T-cell (primary cell): ENCODE measurements at regions not wholly inside any gene's neighbourhood (a gene's known extent, or its start where the extent isn't known, plus 50 kb on each side); places are given as distances from the start of the nearest gene placed in this dataset.

Experiments
- ATAC-seq, 4 experiments: fragments of 200-7000 bp in 3 of 4; fragments of 150-1000 bp in 1 of 4; cut with Tn5 transposase; replicated peaks in 1 of 4; 1 replicate in 3 of 4; 2 replicates in 1 of 4; pipeline ENCODE4 v1.10.0; 2021; ENCODE audit warnings: moderate library complexity in 3 of 4, mild to moderate bottlenecking in 2 of 4, moderate number of reproducible peaks in 1 of 4
- CTCF ChIA-PET, 2 donors: fragments of 300-600 bp; sonication (Branson Sonifier 250); formaldehyde crosslinking; loops; one replicate each; lab custom pipeline; 2022; ENCODE audit warnings: antibody characterized with exemption in 2 of 2; lab: Charles Lee
- POLR2A ChIA-PET, 2 donors: fragments of 300-600 bp; sonication (Branson Sonifier 250); formaldehyde crosslinking; loops; one replicate each; lab custom pipeline; 2022; ENCODE audit warnings: antibody characterized with exemption in 2 of 2; lab: Charles Lee
- DNase-seq, 35 experiments: peaks; one replicate each; pipeline versions ENCODE4 v3.0.0 to v3.0.0-alpha.2; 2013 to 2023
- H3K27ac ChIP-seq: one replicate; pipeline ENCODE4 v1.5.1; 2013; ENCODE audit warnings: low read length
- H3K27me3 ChIP-seq, 2 experiments: replicated peaks in 1 of 2; 1 replicate in 1 of 2; 2 replicates in 1 of 2; pipeline versions ENCODE4 v1.6.1 to v1.7.0; 2013; ENCODE audit warnings: low read length in 1 of 2, mixed read lengths in 1 of 2; ENCODE audit not compliant: control insufficient read depth in 2 of 2, insufficient read depth in 2 of 2; ENCODE audit errors: extremely low read depth in 1 of 2
- H3K36me3 ChIP-seq, 2 donors: 1 replicate in 1 of 2; 2 replicates in 1 of 2; pipeline versions ENCODE4 v1.6.1 to v1.7.0; 2013; ENCODE audit warnings: low read length in 1 of 2; ENCODE audit not compliant: control insufficient read depth in 2 of 2, insufficient read depth in 1 of 2; ENCODE audit errors: extremely low read depth in 1 of 2
- H3K4me1 ChIP-seq, 2 experiments: 1 replicate in 1 of 2; 2 replicates in 1 of 2; pipeline versions ENCODE4 v1.6.1 to v1.7.0; 2013; ENCODE audit warnings: low read length in 2 of 2, mixed read lengths in 1 of 2; ENCODE audit not compliant: insufficient read depth in 2 of 2, control insufficient read depth in 1 of 2; ENCODE audit errors: extremely low read depth in 1 of 2
- H3K4me3 ChIP-seq, 2 donors: 1 replicate in 1 of 2; 2 replicates in 1 of 2; pipeline versions ENCODE4 v1.5.1 to v1.7.0; 2013; ENCODE audit warnings: mild to moderate bottlenecking in 2 of 2, low read length in 1 of 2, moderate library complexity in 1 of 2; ENCODE audit not compliant: control insufficient read depth in 1 of 2; ENCODE audit errors: extremely low read depth in 1 of 2
- H3K9me3 ChIP-seq: 2 replicates; pipeline ENCODE4 v1.7.0; 2013
- H3K27ac Mint-ChIP-seq, 2 donors: one replicate each; pipeline ENCODE4 v1.8.0; 2020 to 2021; ENCODE audit warnings: mild to moderate bottlenecking in 2 of 2, mixed read lengths in 2 of 2
- H3K27me3 Mint-ChIP-seq, 2 donors: one replicate each; pipeline ENCODE4 v1.8.0; 2021 to 2022; ENCODE audit warnings: mixed read lengths in 2 of 2
- H3K36me3 Mint-ChIP-seq: one replicate; pipeline ENCODE4 v1.8.0; 2021; ENCODE audit warnings: mixed read lengths
- H3K4me1 Mint-ChIP-seq, 3 donors: one replicate each; pipeline ENCODE4 v1.8.0; 2020 to 2022; ENCODE audit warnings: mixed read lengths in 3 of 3, mild to moderate bottlenecking in 1 of 3
- H3K4me3 Mint-ChIP-seq, 3 donors: one replicate each; pipeline ENCODE4 v1.8.0; 2020 to 2022; ENCODE audit warnings: mild to moderate bottlenecking in 3 of 3, mixed read lengths in 3 of 3, moderate library complexity in 3 of 3
- H3K9me3 Mint-ChIP-seq, 3 donors: one replicate each; pipeline ENCODE4 v1.8.0; 2020 to 2022; ENCODE audit warnings: mixed read lengths in 3 of 3
- WGBS: methylation state at CpG from one replicate; pipeline ENCODE4 v1.1.5; 2013; ENCODE audit warnings: missing lambda C conversion rate; ENCODE audit not compliant: insufficient coverage; 5-methylcytosine and 5-hydroxymethylcytosine counted together

DNA sequence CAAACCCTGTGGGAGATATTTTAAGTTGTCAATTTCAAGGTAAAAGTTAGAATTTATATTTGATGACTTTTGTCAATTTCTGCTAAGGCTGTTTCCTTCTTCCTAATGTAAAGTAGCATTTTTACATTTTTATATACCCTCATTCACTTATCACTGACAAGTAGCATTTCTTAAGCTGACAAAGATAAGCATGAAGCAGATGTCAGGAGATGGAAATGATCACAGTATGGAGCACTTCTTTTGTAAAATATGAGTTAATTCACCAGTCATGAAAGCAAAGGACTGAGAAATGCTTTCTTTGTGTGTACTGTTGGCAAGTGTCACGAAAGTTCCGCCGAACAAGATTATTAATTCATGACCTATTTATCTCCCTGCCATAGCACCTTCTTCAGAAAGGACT, 503.9 kb downstream of the DNAJB9 start:
- WGBS: no CpG with 5 or more reads among the region's 3 CpGs
- Mint-ChIP-seq H3K9me3 (peaks cover 0 to 5% (median 3%) of the 10 kb centered on the region in 3 donors), H3K27me3 (no peaks in the 10 kb centered on the region), H3K27ac (no peak overlapping the region), H3K4me1 (no peaks in the 10 kb centered on the region), H3K36me3 (no peaks in the 10 kb centered on the region), H3K4me3 (no peak overlapping the region)
- no peaks in the 10 kb centered on the region for H3K27me3 ChIP-seq
- DNase-seq (no peak), ATAC-seq (no peak)
- H3K4me3 ChIP-seq: no peak overlapping the region
- no peaks in the 10 kb centered on the region for H3K9me3 ChIP-seq
- CTCF ChIA-PET: interaction anchor here in 1 of 2 donors (0.7 kb wide), 1 partner anchor 938 kb away, joined by 6 read pairs; no protein-coding TSS in a partner anchor
- H3K4me1 ChIP-seq: no peaks in the 10 kb centered on the region
- no peaks in the 10 kb centered on the region for H3K36me3 ChIP-seq
- POLR2A ChIA-PET: no interaction called here
- no peak overlapping the region for H3K27ac ChIP-seq

GRCh38 chr7:109076396-109076972, 506.8 kb downstream of the DNAJB9 start:
- Histone ChIP-seq H3K27ac (no peak overlapping the region), H3K4me3 (no peak overlapping the region), H3K27me3 (no peaks in the 10 kb centered on the region), H3K4me1 (no peaks in the 10 kb centered on the region), H3K9me3 (no peaks in the 10 kb centered on the region), H3K36me3 (no peaks in the 10 kb centered on the region)
- CTCF ChIA-PET: interaction anchor here in 1 of 2 donors (0.6 kb wide), 1 partner anchor 259 kb away, joined by 4 read pairs; no protein-coding TSS in a partner anchor
- H3K4me1 Mint-ChIP-seq: no peaks in the 10 kb centered on the region
- POLR2A ChIA-PET: no interaction called here
- no peak for DNase-seq
- peaks cover 0 to 14% (median 8%) of the 10 kb centered on the region in 3 donors for H3K9me3 Mint-ChIP-seq
- no peak for ATAC-seq
- no peaks in the 10 kb centered on the region for H3K36me3 Mint-ChIP-seq
- no peak overlapping the region for H3K27ac Mint-ChIP-seq
- no peak overlapping the region for H3K4me3 Mint-ChIP-seq
- no peaks in the 10 kb centered on the region for H3K27me3 Mint-ChIP-seq
- no CpG with 5 or more reads among the region's 2 CpGs for WGBS

DNA sequence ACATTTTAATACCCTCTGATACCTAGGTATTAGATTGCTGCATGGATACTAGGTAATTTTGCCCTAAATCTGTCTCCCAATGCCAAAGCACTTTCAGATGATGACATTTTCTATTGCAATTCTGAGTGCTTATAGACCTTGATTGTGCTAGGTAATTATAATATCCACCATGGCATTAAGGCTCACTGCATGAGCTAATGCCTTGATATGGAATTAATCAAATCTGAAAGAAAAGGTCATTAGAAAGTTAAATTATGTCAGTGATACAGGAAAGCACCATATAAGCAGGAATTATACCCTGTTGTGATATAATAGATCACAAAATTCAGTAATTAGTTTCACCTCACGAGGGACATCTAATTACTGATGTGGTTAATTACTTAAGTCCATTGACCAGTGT, 521.4 kb downstream of the DNAJB9 start:
- POLR2A ChIA-PET: no interaction called here

DNA sequence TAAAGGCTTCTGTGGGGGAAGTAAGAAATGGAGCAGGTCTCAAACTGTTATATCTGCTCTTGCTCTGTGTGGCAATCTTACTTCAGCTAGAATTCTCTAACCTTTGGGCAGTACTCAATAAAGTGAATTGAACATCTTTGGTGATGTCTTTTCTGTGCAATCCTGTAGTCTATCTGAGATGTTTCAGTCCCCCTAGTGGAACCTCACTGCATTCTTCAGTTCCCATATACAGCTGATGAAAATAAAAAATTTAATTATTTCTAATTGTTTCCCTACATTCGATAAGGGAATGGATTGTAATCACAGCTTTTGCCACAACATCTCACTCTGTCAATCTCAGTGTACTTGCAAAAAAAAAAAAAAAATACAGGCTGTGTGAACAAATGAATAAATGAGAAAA, 522.6 kb downstream of the DNAJB9 start:
- ChIA-PET CTCF (no interaction called here), POLR2A (no interaction called here)
- Mint-ChIP-seq H3K4me1 (no peaks in the 10 kb centered on the region), H3K27me3 (no peaks in the 10 kb centered on the region), H3K27ac (no peak overlapping the region), H3K4me3 (no peak overlapping the region), H3K9me3 (peaks cover 6 to 14% (median 8%) of the 10 kb centered on the region in 3 donors), H3K36me3 (no peaks in the 10 kb centered on the region)
- no peak for DNase-seq
- no peak for ATAC-seq
- WGBS: no CpG with 5 or more reads among the region's 1 CpG
- no peak overlapping the region for H3K27ac ChIP-seq
- H3K4me1 ChIP-seq: no peaks in the 10 kb centered on the region
- no peaks in the 10 kb centered on the region for H3K36me3 ChIP-seq
- H3K4me3 ChIP-seq: no peak overlapping the region
- no peaks in the 10 kb centered on the region for H3K27me3 ChIP-seq
- H3K9me3 ChIP-seq: no peaks in the 10 kb centered on the region

More for the DNA sequence above, 521.4 kb downstream of the DNAJB9 start:
- H3K27ac ChIP-seq: no peak overlapping the region
- Mint-ChIP-seq H3K36me3 (no peaks in the 10 kb centered on the region), H3K4me1 (no peaks in the 10 kb centered on the region), H3K27me3 (no peaks in the 10 kb centered on the region), H3K27ac (no peak overlapping the region), H3K4me3 (no peak overlapping the region), H3K9me3 (peaks cover 6 to 16% (median 8%) of the 10 kb centered on the region in 3 donors)
- CTCF ChIA-PET: no interaction called here
- ATAC-seq (no peak), DNase-seq (no peak)
- H3K27me3 ChIP-seq: no peaks in the 10 kb centered on the region
- H3K36me3 ChIP-seq: no peaks in the 10 kb centered on the region
- H3K4me1 ChIP-seq: no peaks in the 10 kb centered on the region
- no peak overlapping the region for H3K4me3 ChIP-seq
- H3K9me3 ChIP-seq: no peaks in the 10 kb centered on the region
- no CpG with 5 or more reads among the region's 1 CpG for WGBS

DNA sequence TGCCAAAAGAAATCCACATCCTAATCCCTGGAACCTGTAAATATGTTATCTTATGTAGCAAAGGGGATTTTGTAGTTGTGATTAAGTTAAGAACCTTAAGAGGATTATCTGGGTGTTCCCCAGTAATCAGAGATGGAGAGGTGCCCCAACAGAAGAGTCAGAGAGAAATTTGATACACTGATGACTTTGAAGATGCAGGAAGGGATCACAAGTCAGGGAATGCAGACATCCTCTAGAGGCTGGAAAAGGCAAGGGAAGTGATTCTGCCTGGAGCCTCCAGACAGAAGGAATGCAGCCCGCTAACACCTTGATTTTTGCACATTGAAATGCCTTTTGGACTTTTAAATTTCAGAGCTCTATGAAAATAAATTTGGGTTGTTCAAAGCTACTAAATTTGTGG, 531.7 kb downstream of the DNAJB9 start:
- WGBS: no CpG with 5 or more reads among the region's 1 CpG
- no peaks in the 10 kb centered on the region for H3K4me1 ChIP-seq
- Mint-ChIP-seq H3K36me3 (no peaks in the 10 kb centered on the region), H3K4me3 (no peak overlapping the region), H3K9me3 (no peaks in the 10 kb centered on the region), H3K27ac (no peak overlapping the region), H3K4me1 (no peaks in the 10 kb centered on the region), H3K27me3 (no peaks in the 10 kb centered on the region)
- no peak for DNase-seq
- CTCF ChIA-PET: no interaction called here
- H3K4me3 ChIP-seq: no peak overlapping the region
- no peaks in the 10 kb centered on the region for H3K9me3 ChIP-seq
- no peak for ATAC-seq
- H3K36me3 ChIP-seq: no peaks in the 10 kb centered on the region
- H3K27me3 ChIP-seq: no peaks in the 10 kb centered on the region
- no peak overlapping the region for H3K27ac ChIP-seq
- POLR2A ChIA-PET: no interaction called here

DNA sequence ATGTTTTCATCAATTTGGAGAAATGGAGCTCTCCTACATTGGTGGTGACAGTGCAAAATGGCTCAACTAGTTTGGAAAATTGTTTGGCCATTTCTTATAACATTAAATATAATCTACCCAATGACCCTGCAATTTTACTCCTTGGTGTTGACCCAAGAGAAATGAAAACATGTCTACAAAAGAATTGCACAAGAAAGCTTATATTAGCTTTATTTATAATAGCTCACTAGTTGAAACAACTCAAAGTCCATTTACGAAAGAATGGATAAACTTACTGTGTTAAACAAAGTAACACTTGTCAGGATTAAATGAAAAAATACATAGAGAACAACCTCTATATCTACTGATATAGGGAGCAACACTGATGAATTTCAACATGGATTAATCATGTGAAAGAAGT, 539.9 kb downstream of the DNAJB9 start:
- no peaks in the 10 kb centered on the region for H3K4me1 Mint-ChIP-seq
- Histone ChIP-seq H3K27ac (no peak overlapping the region), H3K4me1 (no peaks in the 10 kb centered on the region), H3K36me3 (no peaks in the 10 kb centered on the region), H3K27me3 (no peaks in the 10 kb centered on the region), H3K4me3 (no peak overlapping the region), H3K9me3 (no peaks in the 10 kb centered on the region)
- ChIA-PET POLR2A (no interaction called here), CTCF (no interaction called here)
- H3K9me3 Mint-ChIP-seq: peaks cover 0 to 9% (median 6%) of the 10 kb centered on the region in 3 donors
- H3K27me3 Mint-ChIP-seq: no peaks in the 10 kb centered on the region
- no CpG with 5 or more reads among the region's 1 CpG for WGBS
- DNase-seq (no peak), ATAC-seq (no peak)
- no peaks in the 10 kb centered on the region for H3K36me3 Mint-ChIP-seq
- no peak overlapping the region for H3K27ac Mint-ChIP-seq
- H3K4me3 Mint-ChIP-seq: no peak overlapping the region
